Endothelial cell of umbilical vein (primary cell): ENCODE measurements at regions not wholly inside any gene's neighbourhood (a gene's known extent, or its start where the extent isn't known, plus 50 kb on each side); places are given as distances from the start of the nearest gene placed in this dataset.

Source experiments
- BruUV-seq: library from RNA; stranded (reverse); fragments of 400-500 nt; replicated peaks from 2 replicates; lab custom pipeline; 2021; lab: Mats Ljungman, UMichigan
- CTCF ChIA-PET: fragments of 300-600, 350-600 bp; sonication (Branson Sonifier 250); formaldehyde crosslinking; loops from one replicate; lab custom pipeline; 2021; ENCODE audit warnings: antibody characterized with exemption, inconsistent platforms; lab: Charles Lee
- POLR2A ChIA-PET: fragments of 300-600, 350-600 bp; sonication (Branson Sonifier 250); formaldehyde crosslinking; loops from one replicate; lab custom pipeline; 2021; ENCODE audit warnings: antibody characterized with exemption, inconsistent platforms; lab: Charles Lee
- DNase-seq: peaks from one replicate; pipeline ENCODE4 v3.0.0-alpha.2; 2011; ENCODE audit warnings: low read depth, low spot score
- FAIRE-seq: peaks from 2 replicates; lab custom pipeline; 2011; peaks lifted over from hg19 to GRCh38; lab: Jason Lieb, UNC
- H2AFZ ChIP-seq: 2 replicates; pipeline ENCODE4 v1.6.0; 2012; ENCODE audit warnings: low read depth, low read length, control low read depth, inconsistent platforms
- H3K27ac ChIP-seq: 2 replicates; pipeline ENCODE4 v1.5.1; 2011; ENCODE audit warnings: low read depth, mild to moderate bottlenecking, control low read depth, low read length, moderate library complexity; ENCODE audit not compliant: insufficient read depth
- H3K27me3 ChIP-seq, 2 experiments: 2 replicates each; pipeline versions ENCODE4 v1.6.0 to v1.6.1; 2011; ENCODE audit warnings: low read length in 2 of 2, mixed read lengths in 1 of 2; ENCODE audit not compliant: control insufficient read depth in 2 of 2, insufficient read depth in 2 of 2
- H3K36me3 ChIP-seq, 2 experiments: 2 replicates in 1 of 2; 3 replicates in 1 of 2; pipeline ENCODE4 v1.5.1; 2011; ENCODE audit warnings: low read length in 2 of 2, mild to moderate bottlenecking in 1 of 2, moderate library complexity in 1 of 2; ENCODE audit not compliant: control insufficient read depth in 2 of 2, insufficient read depth in 2 of 2; ENCODE audit errors: extremely low read depth in 1 of 2
- H3K4me1 ChIP-seq: 3 replicates; pipeline ENCODE4 v1.5.1; 2011; ENCODE audit warnings: mild to moderate bottlenecking, low read length; ENCODE audit not compliant: control insufficient read depth, insufficient read depth; ENCODE audit errors: extremely low read depth
- H3K4me2 ChIP-seq: 2 replicates; pipeline ENCODE4 v1.6.1; 2011; ENCODE audit warnings: low read length, control low read depth, mixed read lengths; ENCODE audit not compliant: insufficient read depth
- H3K4me3 ChIP-seq, 3 experiments: fragments of 200-600 bp in 1 of 3; sonication (generic), shearing (Covaris generic) in 1 of 3; replicated peaks in 1 of 3; 2 replicates each; pipeline ENCODE4 v1.5.1; 2011 to 2016; ENCODE audit warnings: control low read depth in 3 of 3, low read length in 3 of 3, mild to moderate bottlenecking in 2 of 3, inconsistent platforms in 1 of 3, low read depth in 1 of 3, moderate library complexity in 1 of 3; ENCODE audit not compliant: insufficient read depth in 1 of 3
- H3K79me2 ChIP-seq: 2 replicates; pipeline ENCODE4 v1.6.0; 2012; ENCODE audit warnings: low read length, inconsistent platforms; ENCODE audit not compliant: control insufficient read depth, insufficient read depth
- H3K9ac ChIP-seq: replicated peaks from 2 replicates; pipeline ENCODE3; 2011; ENCODE audit warnings: low read length, control low read depth; ENCODE audit not compliant: insufficient read depth; ENCODE audit errors: extremely low read depth
- H3K9me1 ChIP-seq: replicated peaks from 3 replicates; pipeline ENCODE4 v1.6.0; 2011; ENCODE audit warnings: mild to moderate bottlenecking, low read length; ENCODE audit not compliant: control insufficient read depth, insufficient read depth; ENCODE audit errors: extremely low read depth
- H3K9me3 ChIP-seq: replicated peaks from 2 replicates; pipeline ENCODE4 v1.5.1; 2012; ENCODE audit warnings: low read length, inconsistent platforms; ENCODE audit not compliant: control insufficient read depth, insufficient read depth
- H4K20me1 ChIP-seq: replicated peaks from 2 replicates; pipeline ENCODE3; 2011; ENCODE audit warnings: mild to moderate bottlenecking, low read length; ENCODE audit not compliant: control insufficient read depth, insufficient read depth; ENCODE audit errors: extremely low read depth
- EZH2 ChIP-seq: IDR thresholded peaks from 2 replicates; pipeline ENCODE4 v1.6.1; 2012; ENCODE audit warnings: borderline replicate concordance, low read depth, mild to moderate bottlenecking, moderate library complexity, low read length, inconsistent platforms; ENCODE audit not compliant: severe bottlenecking
- JUN ChIP-seq: IDR thresholded peaks from 2 replicates; pipeline ENCODE4 v1.6.1; 2011; ENCODE audit warnings: borderline replicate concordance, low read depth; ENCODE audit not compliant: insufficient read length, insufficient read depth
- MYC ChIP-seq: IDR thresholded peaks from one replicate; pipeline ENCODE4 v1.6.1; 2011; ENCODE audit warnings: mild to moderate bottlenecking, low read depth, low read length
- POLR2A ChIP-seq: IDR thresholded peaks from 2 replicates; pipeline ENCODE4 v1.6.1; 2012; ENCODE audit warnings: low read depth, mild to moderate bottlenecking, control low read depth, low read length
- dilution Hi-C: fragments of 300-500 bp; cut with MboI; formaldehyde crosslinking; loops from one replicate; pipeline ENCODE4 v1.15.0; 2019; ENCODE audit warnings: low sequenced_read_pairs; ENCODE audit not compliant: extremely low pct_ligation_motif_present
- intact Hi-C: fragments of 100-400 bp; cut with micrococcal nuclease; formaldehyde crosslinking; loops from one replicate; pipeline ENCODE4 v1.10.0; 2022
- TF ChIP-seq, protein P1 (sequence below), 2 donors: IDR thresholded peaks; 1 replicate in 1 of 2; 2 replicates in 1 of 2; pipeline ENCODE4 v1.5.1; 2011; ENCODE audit warnings: low read length in 2 of 2, mild to moderate bottlenecking in 2 of 2, moderate library complexity in 2 of 2, control low read depth in 1 of 2, inconsistent platforms in 1 of 2, low read depth in 1 of 2; ENCODE audit not compliant: insufficient read depth in 1 of 2; ENCODE audit errors: extremely low read depth in 1 of 2

GRCh38 chr11:34792814-34793258, 123.3 kb downstream of the APIP start:
- BruUV-seq, result no TSS peak
- Histone ChIP-seq H3K9me1 (no peaks in the 10 kb centered on the region), H3K79me2 (no peaks in the 10 kb centered on the region), H4K20me1 (no peaks in the 10 kb centered on the region), H3K9ac (no peak overlapping the region), H3K4me2 (peak overlapping the region; percentile 23), H3K27me3 (no peaks in the 10 kb centered on the region), H3K4me3 (no peak overlapping the region), H3K36me3 (no peaks in the 10 kb centered on the region), H3K27ac (no peak overlapping the region), H2AFZ (peak overlapping the region; percentile 30), H3K9me3 (no peaks in the 10 kb centered on the region), H3K4me1 (peaks cover 13% of the 10 kb centered on the region)
- no peak for FAIRE-seq
- dilution Hi-C loops, result no loop called here
- DNase-seq, result peak; percentile 89
- ChIA-PET CTCF (interaction anchor here (0.7 to 4.4 kb wide), 10 partner anchors 8 to 207 kb away, joined by 3 to 120 read pairs (median 5); no protein-coding TSS in a partner anchor), POLR2A (no interaction called here)
- TF ChIP-seq MYC (no peak), POLR2A (no peak)
- intact Hi-C loops, result loop anchor here (1.0 to 2.0 kb wide), 2 partner anchors 16 to 48 kb away; no protein-coding TSS in a partner anchor

GRCh38 chr11:34791780-34792542, 124.2 kb downstream of the APIP start:
- dilution Hi-C loops (no loop called here), intact Hi-C loops (loop anchor here (1.0 to 2.0 kb wide), 3 partner anchors 17 to 601 kb away; no protein-coding TSS in a partner anchor)
- Histone ChIP-seq H3K9ac (no peak overlapping the region), H3K9me3 (no peaks in the 10 kb centered on the region), H3K4me3 (no peak overlapping the region), H3K79me2 (no peaks in the 10 kb centered on the region), H2AFZ (peak overlapping the region; percentile 37), H3K9me1 (no peaks in the 10 kb centered on the region), H3K27me3 (no peaks in the 10 kb centered on the region), H3K4me2 (no peak overlapping the region), H3K27ac (no peak overlapping the region), H4K20me1 (no peaks in the 10 kb centered on the region), H3K4me1 (peaks cover 13% of the 10 kb centered on the region), H3K36me3 (no peaks in the 10 kb centered on the region)
- TF ChIP-seq, protein P1, sequence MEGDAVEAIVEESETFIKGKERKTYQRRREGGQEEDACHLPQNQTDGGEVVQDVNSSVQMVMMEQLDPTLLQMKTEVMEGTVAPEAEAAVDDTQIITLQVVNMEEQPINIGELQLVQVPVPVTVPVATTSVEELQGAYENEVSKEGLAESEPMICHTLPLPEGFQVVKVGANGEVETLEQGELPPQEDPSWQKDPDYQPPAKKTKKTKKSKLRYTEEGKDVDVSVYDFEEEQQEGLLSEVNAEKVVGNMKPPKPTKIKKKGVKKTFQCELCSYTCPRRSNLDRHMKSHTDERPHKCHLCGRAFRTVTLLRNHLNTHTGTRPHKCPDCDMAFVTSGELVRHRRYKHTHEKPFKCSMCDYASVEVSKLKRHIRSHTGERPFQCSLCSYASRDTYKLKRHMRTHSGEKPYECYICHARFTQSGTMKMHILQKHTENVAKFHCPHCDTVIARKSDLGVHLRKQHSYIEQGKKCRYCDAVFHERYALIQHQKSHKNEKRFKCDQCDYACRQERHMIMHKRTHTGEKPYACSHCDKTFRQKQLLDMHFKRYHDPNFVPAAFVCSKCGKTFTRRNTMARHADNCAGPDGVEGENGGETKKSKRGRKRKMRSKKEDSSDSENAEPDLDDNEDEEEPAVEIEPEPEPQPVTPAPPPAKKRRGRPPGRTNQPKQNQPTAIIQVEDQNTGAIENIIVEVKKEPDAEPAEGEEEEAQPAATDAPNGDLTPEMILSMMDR (IDR thresholded peaks at IDR 0.05; ENCODE audit: extremely low read depth in 1 of 2, insufficient read depth in 1 of 2, low read depth in 1 of 2, low read length in 2 of 2), result peak in 1 of 2 donors; percentile 11
- TF ChIP-seq EZH2, result no peak
- no peak for TF ChIP-seq JUN
- POLR2A ChIA-PET, result interaction anchor here (0.8 to 1.1 kb wide), 2 partner anchors 17 to 19 kb away, joined by 3 read pairs; no protein-coding TSS in a partner anchor
- FAIRE-seq (peak; percentile 52), DNase-seq (peak; percentile 27)
- no TSS peak for BruUV-seq
- CTCF ChIA-PET, result interaction anchor here (0.7 to 4.4 kb wide), 14 partner anchors 9 to 206 kb away, joined by 3 to 120 read pairs (median 6); no protein-coding TSS in a partner anchor
